Caco-2 (cell line): ENCODE measurements at regions not wholly inside any gene's neighbourhood (a gene's known extent, or its start where the extent isn't known, plus 50 kb on each side); places are given as distances from the start of the nearest gene placed in this dataset.

Experiments
- BruUV-seq: library from RNA; stranded (reverse); fragments of 400-500 nt; replicated peaks from 2 replicates; lab custom pipeline; 2021; lab: Mats Ljungman, UMichigan
- CTCF ChIA-PET: fragments of 300-600 bp; sonication (Branson Sonifier 250); formaldehyde crosslinking; loops from one replicate; lab custom pipeline; 2022; ENCODE audit warnings: antibody characterized with exemption; lab: Charles Lee
- POLR2A ChIA-PET: fragments of 300-600 bp; sonication (Branson Sonifier 250); formaldehyde crosslinking; loops from one replicate; lab custom pipeline; 2022; ENCODE audit warnings: antibody characterized with exemption; lab: Charles Lee
- DNase-seq, 2 experiments: peaks; one replicate each; pipeline versions ENCODE4 v3.0.0 to v3.0.0-alpha.2; 2020 to 2022
- H3K27me3 ChIP-seq: replicated peaks from 2 replicates; pipeline ENCODE4 v1.6.0; 2011; ENCODE audit warnings: low read length; ENCODE audit not compliant: control insufficient read depth, insufficient read depth
- H3K36me3 ChIP-seq: 2 replicates; pipeline ENCODE4 v1.5.1; 2011; ENCODE audit warnings: low read length; ENCODE audit not compliant: control insufficient read depth, insufficient read depth
- H3K4me1 ChIP-seq: fragments of 250-450 bp; sonication (Bioruptor Pico); 2 replicates; pipeline ENCODE4 v1.5.1; 2020; ENCODE audit warnings: mild to moderate bottlenecking
- H3K4me3 ChIP-seq: 2 replicates; pipeline ENCODE4 v1.5.1; 2011; ENCODE audit warnings: low read depth, mild to moderate bottlenecking, control low read depth, low read length
- H3K9me3 ChIP-seq: fragments of 250-450 bp; sonication (Bioruptor Pico); 2 replicates; pipeline ENCODE4 v1.5.1; 2020; ENCODE audit warnings: mild to moderate bottlenecking, moderate library complexity
- H3K27ac Mint-ChIP-seq: one replicate; pipeline ENCODE4 v1.8.0; 2022; ENCODE audit warnings: mixed read lengths; ENCODE audit not compliant: unreplicated experiment
- H3K27me3 Mint-ChIP-seq: one replicate; pipeline ENCODE4 v1.8.0; 2022; ENCODE audit warnings: mixed read lengths; ENCODE audit not compliant: insufficient read depth, unreplicated experiment
- H3K36me3 Mint-ChIP-seq: one replicate; pipeline ENCODE4 v1.8.0; 2022; ENCODE audit warnings: mild to moderate bottlenecking, mixed read lengths; ENCODE audit not compliant: insufficient read depth, unreplicated experiment
- H3K4me1 Mint-ChIP-seq: one replicate; pipeline ENCODE4 v1.8.0; 2022; ENCODE audit warnings: low read depth, mixed read lengths; ENCODE audit not compliant: unreplicated experiment
- H3K4me3 Mint-ChIP-seq: one replicate; pipeline ENCODE4 v1.8.0; 2022; ENCODE audit warnings: mild to moderate bottlenecking, moderate library complexity, mixed read lengths; ENCODE audit not compliant: unreplicated experiment
- H3K9me3 Mint-ChIP-seq: one replicate; pipeline ENCODE4 v1.8.0; 2022; ENCODE audit warnings: mixed read lengths; ENCODE audit not compliant: unreplicated experiment
- CTCF ChIP-seq, 2 experiments: fragments of 200-600 bp in 1 of 2; IDR thresholded peaks; 1 replicate in 1 of 2; 2 replicates in 1 of 2; pipeline versions ENCODE4 v1.5.1 to v1.8.0; 2011 to 2022; ENCODE audit warnings: antibody characterized with exemption in 1 of 2, control low read depth in 1 of 2, inconsistent platforms in 1 of 2, low read depth in 1 of 2, low read length in 1 of 2, mild to moderate bottlenecking in 1 of 2, moderate library complexity in 1 of 2; ENCODE audit not compliant: insufficient read depth in 1 of 2, severe bottlenecking in 1 of 2, unreplicated experiment in 1 of 2
- intact Hi-C: fragments of 100-400 bp; cut with micrococcal nuclease; formaldehyde crosslinking; loops from one replicate; pipeline ENCODE4 v1.10.0; 2022; ENCODE audit not compliant: unreplicated experiment

- no peaks in the 10 kb centered on the region for H3K9me3 ChIP-seq
- TF ChIP-seq CTCF (IDR thresholded peaks at IDR 0.05; ENCODE audit: insufficient read depth in 1 of 2, low read depth in 1 of 2, low read length in 1 of 2, severe bottlenecking in 1 of 2, unreplicated experiment in 1 of 2) = no peak
- CTCF ChIA-PET = no interaction called here
- no peak overlapping the region for H3K27ac Mint-ChIP-seq
- no TSS peak for BruUV-seq
- peaks cover 13% of the 10 kb centered on the region for H3K9me3 Mint-ChIP-seq
- H3K4me3 ChIP-seq = no peak overlapping the region
- H3K4me1 Mint-ChIP-seq = peaks cover 26% of the 10 kb centered on the region
- DNase-seq = peak; percentile 9 to 58
- peak overlapping the region; percentile 38 for H3K4me3 Mint-ChIP-seq
- H3K27me3 ChIP-seq = no peaks in the 10 kb centered on the region
- intact Hi-C loops = no loop called here
- peaks cover 12% of the 10 kb centered on the region; the same call in 1 of the 2 replicates for H3K4me1 ChIP-seq
- H3K36me3 Mint-ChIP-seq = no peaks in the 10 kb centered on the region
- no peaks in the 10 kb centered on the region for H3K27me3 Mint-ChIP-seq
- H3K36me3 ChIP-seq = no peaks in the 10 kb centered on the region
- POLR2A ChIA-PET = no interaction called here
These were observed 247.9 kb downstream of the IRS1 start for GRCh38 chr2:226551522-226552250.

DNA sequence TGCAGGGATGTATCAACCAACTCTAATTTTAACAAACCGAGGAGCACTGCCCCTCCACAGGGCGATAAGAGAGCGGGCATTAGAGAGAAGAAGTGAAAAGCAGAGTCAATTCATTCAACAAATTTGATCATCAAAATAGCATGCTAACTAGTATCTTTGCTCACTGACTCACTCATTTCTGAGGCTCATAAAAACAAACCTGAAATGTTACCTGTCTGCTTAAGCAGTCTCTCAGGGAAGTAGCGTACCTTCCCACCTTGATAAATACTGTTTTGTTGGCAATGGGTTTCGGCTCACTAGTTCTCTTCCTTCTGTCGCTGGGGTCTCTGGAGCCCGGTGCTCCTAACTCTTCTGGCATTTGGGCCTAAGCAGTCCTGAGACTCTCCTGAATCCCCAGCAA, 248.8 kb downstream of the IRS1 start:
- Histone ChIP-seq H3K9me3 (no peaks in the 10 kb centered on the region), H3K36me3 (no peaks in the 10 kb centered on the region), H3K27me3 (no peaks in the 10 kb centered on the region), H3K4me3 (no peak overlapping the region), H3K4me1 (peaks cover 12% of the 10 kb centered on the region; the same call in 1 of the 2 replicates)
- no peak for DNase-seq
- H3K36me3 Mint-ChIP-seq = no peaks in the 10 kb centered on the region
- CTCF ChIA-PET = no interaction called here
- intact Hi-C loops = no loop called here
- H3K9me3 Mint-ChIP-seq = peaks cover 14% of the 10 kb centered on the region
- no TSS peak for BruUV-seq
- H3K27ac Mint-ChIP-seq = no peak overlapping the region
- H3K27me3 Mint-ChIP-seq = no peaks in the 10 kb centered on the region
- POLR2A ChIA-PET = no interaction called here
- H3K4me1 Mint-ChIP-seq = peaks cover 23% of the 10 kb centered on the region
- no peak overlapping the region for H3K4me3 Mint-ChIP-seq
- TF ChIP-seq CTCF (IDR thresholded peaks at IDR 0.05; ENCODE audit: insufficient read depth in 1 of 2, low read depth in 1 of 2, low read length in 1 of 2, severe bottlenecking in 1 of 2, unreplicated experiment in 1 of 2) = no peak

DNA sequence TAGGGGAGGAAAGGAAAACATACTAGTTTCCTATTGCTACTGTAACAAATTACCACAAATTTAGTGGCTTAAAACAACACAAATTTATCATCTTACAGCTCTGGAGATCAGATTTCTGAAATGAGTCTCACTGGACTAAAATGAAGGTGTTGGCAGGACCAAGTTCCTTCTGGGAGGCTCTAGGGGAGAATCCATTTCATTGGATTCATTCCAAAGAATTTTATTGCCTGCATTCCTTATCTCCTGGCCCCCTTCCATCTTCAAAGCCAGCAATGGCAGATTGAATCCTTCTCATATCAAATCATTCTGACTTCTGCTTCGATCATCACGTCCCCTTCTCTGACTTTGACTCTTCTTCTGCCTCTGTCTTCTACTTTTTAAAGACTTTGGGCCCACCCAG, 250.9 kb downstream of the IRS1 start:
- H3K36me3 ChIP-seq = no peaks in the 10 kb centered on the region
- H3K4me1 Mint-ChIP-seq = peaks cover 23% of the 10 kb centered on the region
- peaks cover 12% of the 10 kb centered on the region; the same call in 1 of the 2 replicates for H3K4me1 ChIP-seq
- no peaks in the 10 kb centered on the region for H3K9me3 ChIP-seq
- BruUV-seq = no TSS peak
- CTCF ChIA-PET = no interaction called here
- no peak overlapping the region for H3K27ac Mint-ChIP-seq
- H3K36me3 Mint-ChIP-seq = no peaks in the 10 kb centered on the region
- TF ChIP-seq CTCF (IDR thresholded peaks at IDR 0.05; ENCODE audit: insufficient read depth in 1 of 2, low read depth in 1 of 2, low read length in 1 of 2, severe bottlenecking in 1 of 2, unreplicated experiment in 1 of 2) = no peak
- peaks cover 20% of the 10 kb centered on the region for H3K9me3 Mint-ChIP-seq
- no peak overlapping the region for H3K4me3 ChIP-seq
- no peak overlapping the region for H3K4me3 Mint-ChIP-seq
- no peaks in the 10 kb centered on the region for H3K27me3 ChIP-seq
- POLR2A ChIA-PET = no interaction called here
- DNase-seq = no peak
- no peaks in the 10 kb centered on the region for H3K27me3 Mint-ChIP-seq
- intact Hi-C loops = no loop called here
